ENCODE measurements at regions not wholly inside any gene's neighbourhood (a gene's known extent, or its start where the extent isn't known, plus 50 kb on each side); places are given as distances from the start of the nearest gene placed in this dataset.

DNA sequence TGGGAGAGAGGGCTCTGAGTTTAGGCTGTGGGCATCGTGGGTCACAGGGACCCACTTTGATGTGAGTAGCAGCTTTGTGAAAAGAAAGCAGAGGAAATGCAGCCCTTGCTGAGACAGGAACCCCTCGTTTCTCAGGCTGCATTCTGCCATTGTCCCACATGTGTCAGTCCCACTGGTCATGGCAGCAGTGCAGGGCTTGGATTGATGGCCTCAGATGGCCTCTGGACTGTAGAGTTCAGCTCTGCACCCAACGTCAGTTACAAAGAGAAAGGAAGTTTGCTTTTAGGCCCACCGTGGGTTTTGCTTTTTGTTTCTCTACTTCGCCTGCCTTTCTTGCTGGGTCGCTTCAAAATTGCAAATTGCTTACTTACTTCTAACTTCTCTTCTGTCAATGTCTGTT lies 248.3 kb upstream of the KLF3 start:
- ChIA-PET POLR2A (ENCODE audit: unreplicated experiment) (no interaction called here), CTCF (no interaction called here)
- H3K14ac ChIP-seq (replicated peaks; ENCODE audit: low read depth, low read length) = no peak overlapping the region
- intact Hi-C loops (cut with micrococcal nuclease) = no loop called here
- in situ Hi-C loops (cut with MboI; ENCODE audit: low sequenced_read_pairs) = no loop called here
- H2AFZ ChIP-seq (replicated peaks; ENCODE audit: low read length, poor library complexity) = peak overlapping the region; percentile 17
- no peak overlapping the region for H3K4ac ChIP-seq (ENCODE audit: low read depth, low read length)
- H4K91ac ChIP-seq (ENCODE audit: insufficient read depth, low read depth, low read length) = no peak overlapping the region
- H3K36me3 ChIP-seq (ENCODE audit: control insufficient read depth, insufficient read depth, low read length) = no peaks in the 10 kb centered on the region
- no peaks in the 10 kb centered on the region for H3K4me1 ChIP-seq (ENCODE audit: control insufficient read depth, insufficient read depth, low read length)
- no peak overlapping the region for H3K4me2 ChIP-seq (ENCODE audit: low read depth, low read length)
- BruUV-seq (replicated peaks) = no TSS peak
- dilution Hi-C loops (cut with HindIII; ENCODE audit: low sequenced_read_pairs, unreplicated experiment) = no loop called here
- DNase-seq (no peak), ATAC-seq (ENCODE audit: low read depth) (no peak)
- TF ChIP-seq, protein P1, sequence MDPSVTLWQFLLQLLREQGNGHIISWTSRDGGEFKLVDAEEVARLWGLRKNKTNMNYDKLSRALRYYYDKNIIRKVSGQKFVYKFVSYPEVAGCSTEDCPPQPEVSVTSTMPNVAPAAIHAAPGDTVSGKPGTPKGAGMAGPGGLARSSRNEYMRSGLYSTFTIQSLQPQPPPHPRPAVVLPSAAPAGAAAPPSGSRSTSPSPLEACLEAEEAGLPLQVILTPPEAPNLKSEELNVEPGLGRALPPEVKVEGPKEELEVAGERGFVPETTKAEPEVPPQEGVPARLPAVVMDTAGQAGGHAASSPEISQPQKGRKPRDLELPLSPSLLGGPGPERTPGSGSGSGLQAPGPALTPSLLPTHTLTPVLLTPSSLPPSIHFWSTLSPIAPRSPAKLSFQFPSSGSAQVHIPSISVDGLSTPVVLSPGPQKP (IDR thresholded peaks at IDR 0.05; ENCODE audit: borderline replicate concordance, low read depth, low read length) = no peak
- TF ChIP-seq MXI1 (IDR thresholded peaks at IDR 0.05; ENCODE audit: borderline replicate concordance, low read depth, low read length) (no peak), RAD21 (IDR thresholded peaks at IDR 0.05; ENCODE audit: low read length) (no peak), RFX5 (IDR thresholded peaks at IDR 0.05; ENCODE audit: low read depth, low read length) (no peak)
- TF ChIP-seq, protein P2, sequence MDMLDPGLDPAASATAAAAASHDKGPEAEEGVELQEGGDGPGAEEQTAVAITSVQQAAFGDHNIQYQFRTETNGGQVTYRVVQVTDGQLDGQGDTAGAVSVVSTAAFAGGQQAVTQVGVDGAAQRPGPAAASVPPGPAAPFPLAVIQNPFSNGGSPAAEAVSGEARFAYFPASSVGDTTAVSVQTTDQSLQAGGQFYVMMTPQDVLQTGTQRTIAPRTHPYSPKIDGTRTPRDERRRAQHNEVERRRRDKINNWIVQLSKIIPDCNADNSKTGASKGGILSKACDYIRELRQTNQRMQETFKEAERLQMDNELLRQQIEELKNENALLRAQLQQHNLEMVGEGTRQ (IDR thresholded peaks at IDR 0.05; ENCODE audit: low read depth, low read length) = no peak
- no peak overlapping the region for H2BK15ac ChIP-seq (ENCODE audit: low read depth, low read length)
- no peaks in the 10 kb centered on the region for H4K20me1 ChIP-seq (ENCODE audit: insufficient read depth, low read length)
- no peak overlapping the region for H3K23ac ChIP-seq (ENCODE audit: low read depth, low read length)
- H4K8ac ChIP-seq (ENCODE audit: low read depth in 2 of 2, low read length in 2 of 2) = no peak overlapping the region
- no peak overlapping the region for H4K5ac ChIP-seq (ENCODE audit: low read depth, low read length)
- no peaks in the 10 kb centered on the region for H3K9me3 ChIP-seq (ENCODE audit: control insufficient read depth, insufficient read depth, low read length)
- H3K27ac ChIP-seq (ENCODE audit: insufficient read depth, low read length) = no peak overlapping the region
- no peak overlapping the region for H3K9ac ChIP-seq (ENCODE audit: low read depth, low read length)
- no peak overlapping the region for H2AK9ac ChIP-seq (replicated peaks; ENCODE audit: low read depth, low read length, poor library complexity)
- no peak overlapping the region for H2AK5ac ChIP-seq (ENCODE audit: low read depth, low read length)
- no peaks in the 10 kb centered on the region for H3K79me1 ChIP-seq (ENCODE audit: low read depth in 1 of 2, low read length in 2 of 2)
- no peaks in the 10 kb centered on the region for H3K9me1 ChIP-seq (ENCODE audit: insufficient read depth, low read length)
- H2BK5ac ChIP-seq (ENCODE audit: low read depth, low read length, poor library complexity, severe bottlenecking) = no peak overlapping the region
- peaks cover 5% of the 10 kb centered on the region; the same call in 1 of the 2 replicates for H3K27me3 ChIP-seq (ENCODE audit: control insufficient read depth, insufficient read depth, low read length)
- H3K56ac ChIP-seq (ENCODE audit: extremely low read depth, insufficient read depth, low read length) = no peak overlapping the region
- H2BK20ac ChIP-seq (ENCODE audit: low read depth, low read length) = no peak overlapping the region
- H3K4me3 ChIP-seq (ENCODE audit: insufficient read depth, low read depth, low read length) = no peak overlapping the region
- no peak overlapping the region for H2BK120ac ChIP-seq (ENCODE audit: low read depth, low read length)
- WGBS, 2 experiments (ENCODE audit: extremely low coverage in 2 of 2, insufficient read length in 1 of 2) = 0% methylated on average over 1 of the region's 6 CpGs; no CpG with 5 or more reads in 1 of the 2 experiments
- H3K18ac ChIP-seq (ENCODE audit: low read depth, low read length) = no peak overlapping the region

All from IMR-90 (cell line).